Renal cortex interstitium (tissue), 11 donors: ENCODE measurements at regions not wholly inside any gene's neighbourhood (a gene's known extent, or its start where the extent isn't known, plus 50 kb on each side); places are given as distances from the start of the nearest gene placed in this dataset.
A peak's percentile ranks its signal among the peaks of the same experiment; 100 is the strongest.

Experiments
- DNase-seq, 11 donors: peaks; one replicate each; pipeline ENCODE4 v3.0.0-alpha.2; 2013; ENCODE audit warnings: low read depth in 9 of 11, low spot score in 4 of 11; ENCODE audit errors: extremely low read depth in 1 of 11

DNA sequence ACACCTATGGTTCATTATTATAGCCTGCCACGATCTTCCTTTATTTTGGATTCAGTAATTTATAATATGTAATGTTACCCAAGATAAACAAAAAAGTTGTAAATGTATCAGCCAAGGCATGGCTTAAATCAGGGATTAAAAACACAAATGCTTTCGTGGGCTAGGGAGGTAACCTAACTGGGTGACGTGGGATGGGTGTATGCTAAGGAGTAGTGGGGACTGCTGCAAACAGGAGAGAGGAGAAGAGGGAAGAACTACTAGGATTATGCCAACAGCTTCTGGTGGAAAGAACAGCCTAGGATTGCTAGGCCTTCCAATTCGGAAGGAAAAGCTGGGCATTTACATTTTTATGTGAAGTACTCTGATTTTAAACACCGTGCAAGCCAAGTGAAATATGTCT lies 244.8 kb upstream of the POU3F2 start:
- no peak for DNase-seq

DNA sequence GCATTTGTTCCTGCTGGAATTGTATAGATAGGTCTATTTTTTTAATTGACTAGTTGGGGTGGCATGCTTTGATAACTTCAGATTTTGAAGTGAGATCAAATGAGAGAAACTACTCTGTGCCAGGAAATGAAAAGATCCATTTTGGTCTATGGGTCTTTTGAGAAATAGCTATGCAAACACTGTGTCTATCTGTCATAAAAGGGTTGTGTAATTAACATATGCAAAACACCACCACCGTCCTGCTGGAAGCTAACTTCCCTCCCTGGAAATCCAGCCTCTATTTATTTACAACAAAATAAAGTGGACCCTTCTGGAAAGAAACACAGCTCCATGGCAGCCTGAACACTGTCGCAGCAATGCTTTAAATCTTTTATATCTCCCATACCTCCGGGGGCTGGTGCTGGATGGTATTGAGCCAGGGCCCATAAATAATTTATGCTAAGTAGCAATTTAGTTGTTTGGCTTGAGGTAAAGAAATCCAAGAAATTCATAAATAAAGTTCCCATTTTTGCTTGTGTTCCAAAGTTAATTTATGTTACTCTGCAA lies 244.2 kb upstream of the POU3F2 start:
- no peak for DNase-seq

GRCh38 chr6:98590997-98591396 lies 243.4 kb upstream of the POU3F2 start:
- DNase-seq: no peak

GRCh38 chr6:98593676-98594075 lies 240.7 kb upstream of the POU3F2 start:
- DNase-seq: no peak

DNA sequence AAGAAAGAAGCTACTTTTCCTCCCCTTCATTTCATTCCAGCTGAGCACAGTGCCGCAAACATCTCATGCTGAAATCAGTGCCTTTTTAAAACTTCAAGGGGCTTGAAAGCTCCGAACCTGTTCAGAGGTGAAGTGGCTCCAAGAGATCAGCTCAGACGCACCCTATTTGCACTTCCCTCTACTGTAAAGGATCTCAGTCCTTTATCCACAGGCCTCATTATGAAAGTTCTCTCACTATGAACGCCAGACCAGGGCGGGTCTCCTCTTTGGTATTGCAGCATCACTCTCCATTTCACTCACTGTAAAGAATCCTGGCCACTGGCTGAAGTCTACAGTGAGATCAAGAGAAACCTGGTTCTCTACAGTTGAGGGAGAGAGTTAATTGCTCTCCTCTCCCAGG lies 232.7 kb upstream of the POU3F2 start:
- DNase-seq: no peak

DNA sequence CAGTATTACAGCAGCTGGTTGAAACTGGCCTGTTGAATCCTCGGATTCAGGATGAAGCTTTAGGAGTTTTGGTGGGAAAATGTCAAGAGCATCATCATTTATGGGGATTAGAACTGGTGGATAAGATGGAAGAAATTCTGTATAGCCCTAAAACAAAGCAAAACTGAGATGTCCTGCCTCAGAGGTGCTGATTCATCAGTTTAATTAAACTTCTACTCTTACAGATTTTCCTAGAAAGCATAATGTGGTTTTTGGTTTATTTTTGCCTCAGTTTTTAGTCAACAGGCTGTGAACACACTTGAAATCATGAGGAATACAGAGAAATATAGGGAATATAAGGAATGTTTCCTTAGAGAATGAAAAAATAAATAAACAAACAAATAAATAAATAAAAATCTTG lies 228.7 kb upstream of the POU3F2 start:
- no peak for DNase-seq

DNA sequence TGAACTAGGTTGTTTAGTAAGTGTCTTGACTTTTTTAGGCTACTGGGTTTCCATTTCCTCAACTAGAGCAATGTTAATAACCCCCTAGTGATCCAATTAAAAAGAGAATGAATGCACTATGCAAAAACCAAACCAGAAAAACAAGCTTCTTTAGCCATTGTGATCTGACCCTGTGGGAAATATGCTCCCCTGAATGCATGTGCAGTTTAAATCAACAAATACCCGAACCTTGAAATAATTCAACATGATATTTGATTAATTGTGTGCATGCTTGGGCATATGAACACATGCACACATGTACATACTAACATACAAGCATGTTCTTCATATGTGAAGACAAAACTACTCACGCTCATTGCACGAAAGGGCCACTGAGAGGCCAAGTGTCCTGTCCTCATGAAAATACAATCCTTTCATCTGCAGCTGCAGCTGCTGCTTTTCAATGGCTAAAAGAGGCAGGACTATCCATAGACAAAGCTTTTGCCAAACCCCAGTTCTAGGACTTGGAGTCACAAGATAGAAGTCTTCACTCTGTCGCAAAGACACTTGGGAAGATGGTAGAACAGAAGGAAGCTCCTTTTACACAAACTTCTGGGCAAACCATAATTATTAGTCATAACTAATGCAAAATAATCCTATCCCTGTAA lies 207.1 kb upstream of the POU3F2 start:
- DNase-seq: no peak

DNA sequence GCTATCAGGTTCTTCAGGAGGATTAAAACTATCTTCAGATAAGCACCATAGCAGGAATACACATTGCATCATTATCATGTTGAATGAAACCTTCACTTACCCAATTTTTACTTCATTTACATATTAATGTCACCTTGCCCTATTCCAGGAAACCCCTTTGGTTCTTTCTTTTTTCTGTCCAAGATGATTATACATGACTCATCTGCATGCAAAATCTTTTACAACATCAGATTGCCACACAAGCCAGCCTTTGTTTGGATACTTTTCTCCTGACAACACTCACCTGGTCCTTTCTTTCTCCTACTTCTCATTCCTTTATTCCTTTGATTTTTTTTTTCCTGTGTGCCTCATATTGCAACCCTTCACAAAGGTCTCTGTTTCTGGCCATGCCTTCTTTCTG lies 200.5 kb upstream of the POU3F2 start:
- no peak for DNase-seq

DNA sequence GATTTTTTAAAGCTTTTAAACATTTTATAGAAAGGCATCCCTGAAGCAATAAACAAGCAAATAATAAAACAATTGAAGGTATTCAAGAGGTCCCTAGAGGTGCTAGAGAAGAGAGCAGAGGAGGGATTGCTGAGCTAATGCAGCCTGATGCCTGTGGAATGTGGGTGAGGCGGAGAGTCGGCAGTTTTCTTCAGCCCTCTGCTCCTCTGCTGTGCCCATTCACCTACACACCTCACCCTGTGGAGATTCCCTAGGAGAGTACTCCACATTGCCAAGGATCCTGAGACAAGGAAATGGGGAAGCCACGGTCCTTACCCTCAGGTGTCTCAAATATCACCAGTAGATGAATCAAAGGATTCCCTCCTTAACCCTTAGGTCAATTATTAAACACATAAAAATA lies 199.8 kb upstream of the POU3F2 start:
- DNase-seq: no peak

DNA sequence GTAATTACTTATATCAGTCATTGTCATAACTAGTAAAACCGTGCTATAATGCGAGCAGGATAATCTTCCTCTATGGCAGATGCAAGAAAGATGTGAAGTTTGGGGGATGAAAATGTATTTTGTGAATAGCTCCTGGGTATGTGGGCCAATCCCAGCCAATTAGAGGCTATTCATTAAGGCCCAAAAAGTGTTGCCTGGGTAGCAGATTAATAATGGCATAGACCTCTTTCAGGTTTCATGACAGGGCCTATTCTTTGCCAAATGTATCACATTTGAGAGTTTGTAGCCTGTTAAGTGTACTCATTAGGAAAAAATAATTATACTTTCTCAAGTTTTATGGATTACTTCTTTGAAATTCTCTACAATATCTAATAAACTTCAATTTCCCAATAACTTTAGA lies 199.2 kb upstream of the POU3F2 start:
- DNase-seq: no peak

DNA sequence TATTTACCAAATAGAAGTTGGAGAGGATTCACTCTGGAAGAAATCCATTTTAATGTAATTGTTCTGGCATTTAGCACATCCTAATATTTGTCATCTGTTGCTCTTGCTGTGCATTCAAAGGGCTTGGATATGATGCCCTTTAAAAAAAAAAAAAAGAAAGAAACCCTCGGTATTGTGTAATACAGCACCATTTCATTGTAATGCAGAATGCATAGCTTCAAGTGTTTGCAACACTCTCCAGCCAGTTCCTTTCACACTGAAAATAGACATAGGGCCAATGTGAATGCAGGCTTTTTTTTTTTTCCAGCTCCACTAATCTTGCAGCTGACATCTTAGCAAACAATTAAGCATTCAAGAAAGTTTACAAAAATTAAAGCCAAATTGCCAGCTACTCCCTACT lies 197.4 kb upstream of the POU3F2 start:
- DNase-seq: no peak

DNA sequence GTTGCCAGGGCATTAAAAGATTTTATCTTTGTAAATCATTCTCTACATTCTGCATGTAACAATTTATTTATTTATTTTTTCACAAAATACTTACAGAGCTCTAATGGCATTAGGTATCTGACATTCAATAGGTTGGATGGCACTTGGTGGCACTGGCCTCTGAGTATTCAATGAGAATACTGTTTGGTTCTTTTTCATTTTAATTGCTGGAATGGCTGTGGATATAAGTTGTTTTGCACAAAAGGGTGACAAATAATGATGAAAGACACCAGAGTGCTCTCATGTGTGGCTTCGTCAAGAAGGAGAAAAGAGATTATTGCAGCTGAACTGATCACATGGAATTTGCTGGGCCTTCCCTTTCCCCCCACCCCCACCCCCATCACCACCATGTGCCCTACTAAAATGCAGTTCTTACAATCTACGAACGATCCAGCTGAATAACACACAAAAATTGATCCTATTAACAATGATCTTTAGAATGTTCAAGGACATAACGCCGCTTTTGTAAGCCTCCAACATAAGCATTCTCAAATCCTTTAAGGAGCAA lies 195.2 kb upstream of the POU3F2 start:
- DNase-seq: no peak

- no peak for DNase-seq
Observed at GRCh38 chr6:98640366-98640765, 194.0 kb upstream of the POU3F2 start.

DNA sequence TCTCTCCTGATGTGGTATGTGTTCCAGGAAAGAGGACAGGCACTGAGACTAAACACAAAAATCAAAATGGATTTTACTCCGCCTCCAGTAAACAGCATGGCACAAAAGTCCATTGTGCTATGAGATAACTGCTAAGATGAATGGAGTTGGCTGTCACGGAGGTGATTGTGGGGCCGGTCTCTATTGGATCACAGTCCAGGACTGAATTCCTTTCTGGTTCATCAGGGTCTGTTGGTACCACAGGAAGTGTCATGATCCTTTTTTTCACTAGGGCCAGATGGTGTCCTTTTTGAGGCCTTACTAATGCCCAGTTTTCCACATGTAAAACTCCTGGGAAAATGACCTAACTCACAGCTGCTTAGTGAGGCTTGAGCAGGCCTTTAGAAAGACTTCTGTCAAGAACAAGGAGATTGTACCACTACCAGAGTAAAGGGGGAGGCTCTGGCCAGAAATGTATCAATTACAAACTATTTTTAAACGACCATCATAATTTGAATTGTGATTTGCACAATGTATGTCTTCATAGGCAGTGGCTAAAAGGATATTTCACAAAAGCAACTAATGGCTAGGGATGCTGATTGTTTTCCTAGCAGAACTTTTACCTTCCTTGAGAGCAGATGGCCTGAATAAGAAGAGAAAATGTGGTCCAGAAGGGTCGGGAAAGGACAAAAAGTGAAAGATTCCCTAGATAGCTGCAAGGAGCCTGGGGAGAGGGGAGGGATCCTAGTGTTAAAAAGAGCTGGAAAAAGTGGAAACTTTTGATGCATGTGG lies 192.2 kb upstream of the POU3F2 start:
- no peak for DNase-seq

GRCh38 chr6:98644063-98644462 lies 190.3 kb upstream of the POU3F2 start:
- DNase-seq: no peak

- DNase-seq: no peak
Observed at GRCh38 chr6:98648211-98648914, 186.0 kb upstream of the POU3F2 start.

DNA sequence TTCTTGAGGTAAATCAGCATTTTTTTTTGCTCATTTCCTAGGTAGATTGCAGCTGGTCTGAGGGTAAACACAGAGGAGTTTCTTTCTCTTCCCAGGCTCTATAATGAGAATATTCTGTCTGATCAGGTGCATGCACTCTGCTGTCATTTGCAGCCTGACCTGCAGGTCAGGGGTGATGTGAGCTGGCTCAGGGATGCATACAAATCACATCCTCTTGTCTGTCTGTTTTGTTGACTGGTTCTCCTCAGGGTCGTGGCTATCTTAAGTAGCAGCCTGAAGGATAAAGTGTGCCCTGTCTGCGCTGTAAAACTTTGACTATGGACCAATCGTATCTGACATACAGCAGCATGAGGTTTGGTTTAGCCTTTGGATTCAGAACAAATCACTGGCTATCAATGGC lies 183.4 kb upstream of the POU3F2 start:
- no peak for DNase-seq

DNA sequence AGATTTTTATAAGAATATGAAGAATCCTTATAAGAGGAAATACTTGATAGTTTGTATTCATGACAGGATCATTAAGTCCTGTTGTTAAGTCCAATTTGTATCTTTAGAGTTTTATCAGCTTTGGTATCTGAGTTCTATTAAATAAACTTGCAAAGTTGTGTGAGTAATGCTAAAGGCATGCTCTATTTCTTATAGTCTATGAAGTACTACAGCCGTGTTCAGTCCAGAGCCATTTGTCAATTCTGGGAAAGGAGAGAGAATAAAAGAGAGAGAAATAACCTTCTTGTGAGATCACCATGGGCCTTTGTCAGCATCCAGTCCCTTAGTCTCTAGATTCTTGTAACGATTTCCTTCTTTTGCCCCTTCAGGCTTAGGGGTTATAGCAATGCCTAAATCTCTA lies 181.2 kb upstream of the POU3F2 start:
- no peak for DNase-seq

DNA sequence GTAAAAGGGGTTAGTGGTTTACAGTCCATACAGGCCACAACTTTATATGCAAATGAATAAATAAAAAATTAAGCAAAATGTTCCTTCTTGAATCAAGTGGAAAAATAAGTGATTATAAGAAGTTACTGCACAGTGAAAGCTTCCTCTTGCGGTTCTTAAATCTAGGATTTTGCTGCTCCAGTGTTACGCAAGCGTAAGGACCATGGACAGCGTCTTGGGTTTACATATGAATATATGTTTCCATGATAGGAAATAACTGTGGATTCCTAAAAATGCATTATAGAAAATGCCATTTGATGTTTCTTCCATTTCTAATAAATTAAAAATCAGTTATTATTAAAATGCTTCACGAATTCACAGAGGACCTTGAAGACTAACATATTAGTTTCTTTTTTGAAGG lies 176.6 kb upstream of the POU3F2 start:
- peak; percentile 5 to 65 (median 52) for DNase-seq

DNA sequence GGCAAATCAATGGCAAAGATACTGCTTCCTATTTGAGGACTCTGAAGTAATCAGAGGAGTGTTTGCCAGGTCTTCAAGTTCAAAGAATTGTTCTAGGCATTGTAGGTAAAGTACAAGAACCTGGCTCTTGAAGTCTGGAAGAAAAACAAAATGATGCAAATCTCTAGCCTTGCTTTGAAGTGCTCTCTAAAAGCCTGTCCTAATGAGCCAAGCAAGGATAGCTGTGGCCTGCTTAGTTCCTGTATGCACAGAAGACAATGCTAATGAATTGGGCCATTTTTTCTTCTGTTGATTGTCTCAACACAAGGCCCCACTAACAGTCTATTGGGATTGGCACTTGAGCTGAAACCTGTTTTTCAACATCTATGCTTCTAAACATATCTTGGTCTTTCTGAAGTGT lies 165.0 kb upstream of the POU3F2 start:
- DNase-seq: no peak
